ENCODE measurements at regions not wholly inside any gene's neighbourhood (a gene's known extent, or its start where the extent isn't known, plus 50 kb on each side); places are given as distances from the start of the nearest gene placed in this dataset.

DNA sequence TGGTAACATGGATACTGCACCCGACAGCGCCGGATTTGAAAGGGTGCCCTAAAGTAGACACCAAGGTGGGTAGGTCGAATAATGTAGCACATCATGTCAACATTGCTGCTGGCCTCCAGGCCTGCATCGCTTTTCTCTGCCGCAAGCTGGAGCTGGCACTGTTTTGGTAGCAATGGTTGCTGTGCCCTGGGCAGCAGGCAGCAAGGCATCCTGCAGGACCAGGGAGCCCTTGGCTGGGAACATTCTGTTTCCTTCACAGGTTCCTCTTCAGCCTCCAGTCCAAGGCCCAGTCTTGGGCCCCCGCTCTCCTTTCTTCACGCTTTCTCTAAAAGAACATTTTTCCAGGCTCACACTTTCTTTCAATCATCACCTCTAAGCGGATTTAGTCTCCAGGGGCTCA, 365.8 kb upstream of the JARID2 start:
- TF ChIP-seq, protein P1, sequence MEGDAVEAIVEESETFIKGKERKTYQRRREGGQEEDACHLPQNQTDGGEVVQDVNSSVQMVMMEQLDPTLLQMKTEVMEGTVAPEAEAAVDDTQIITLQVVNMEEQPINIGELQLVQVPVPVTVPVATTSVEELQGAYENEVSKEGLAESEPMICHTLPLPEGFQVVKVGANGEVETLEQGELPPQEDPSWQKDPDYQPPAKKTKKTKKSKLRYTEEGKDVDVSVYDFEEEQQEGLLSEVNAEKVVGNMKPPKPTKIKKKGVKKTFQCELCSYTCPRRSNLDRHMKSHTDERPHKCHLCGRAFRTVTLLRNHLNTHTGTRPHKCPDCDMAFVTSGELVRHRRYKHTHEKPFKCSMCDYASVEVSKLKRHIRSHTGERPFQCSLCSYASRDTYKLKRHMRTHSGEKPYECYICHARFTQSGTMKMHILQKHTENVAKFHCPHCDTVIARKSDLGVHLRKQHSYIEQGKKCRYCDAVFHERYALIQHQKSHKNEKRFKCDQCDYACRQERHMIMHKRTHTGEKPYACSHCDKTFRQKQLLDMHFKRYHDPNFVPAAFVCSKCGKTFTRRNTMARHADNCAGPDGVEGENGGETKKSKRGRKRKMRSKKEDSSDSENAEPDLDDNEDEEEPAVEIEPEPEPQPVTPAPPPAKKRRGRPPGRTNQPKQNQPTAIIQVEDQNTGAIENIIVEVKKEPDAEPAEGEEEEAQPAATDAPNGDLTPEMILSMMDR (IDR thresholded peaks at IDR 0.05; ENCODE audit: low read depth, low read length, poor library complexity, severe bottlenecking): no peak
- TF ChIP-seq EZH2phosphoT487 (IDR thresholded peaks at IDR 0.05; ENCODE audit: borderline replicate concordance, low read length): no peak
- H3K27me3 ChIP-seq (ENCODE audit: control insufficient read depth, low read length): no peaks in the 10 kb centered on the region
- H3K27ac ChIP-seq (ENCODE audit: low read depth, low read length): no peak overlapping the region
- H3K36me3 ChIP-seq (ENCODE audit: control insufficient read depth, low read length): no peaks in the 10 kb centered on the region
- H3K4me2 ChIP-seq (ENCODE audit: low read length): no peak overlapping the region
- peaks cover 15% of the 10 kb centered on the region for H3K4me1 ChIP-seq (ENCODE audit: control insufficient read depth, low read length)
- no peaks in the 10 kb centered on the region for H3K9me2 ChIP-seq (replicated peaks; ENCODE audit: control insufficient read depth, low read length)
- H3F3A ChIP-seq (ENCODE audit: control insufficient read depth, insufficient read depth): no peaks in the 10 kb centered on the region
- H3K9me3 ChIP-seq (ENCODE audit: control insufficient read depth, insufficient read depth, low read length): no peaks in the 10 kb centered on the region
- no peak overlapping the region for H3K4me3 ChIP-seq (ENCODE audit: low read length)
- no peaks in the 10 kb centered on the region for H3K79me2 ChIP-seq (ENCODE audit: control insufficient read depth, low read length)
- no peaks in the 10 kb centered on the region for H4K20me1 ChIP-seq (ENCODE audit: control insufficient read depth, insufficient read depth, low read depth, low read length)

DNA sequence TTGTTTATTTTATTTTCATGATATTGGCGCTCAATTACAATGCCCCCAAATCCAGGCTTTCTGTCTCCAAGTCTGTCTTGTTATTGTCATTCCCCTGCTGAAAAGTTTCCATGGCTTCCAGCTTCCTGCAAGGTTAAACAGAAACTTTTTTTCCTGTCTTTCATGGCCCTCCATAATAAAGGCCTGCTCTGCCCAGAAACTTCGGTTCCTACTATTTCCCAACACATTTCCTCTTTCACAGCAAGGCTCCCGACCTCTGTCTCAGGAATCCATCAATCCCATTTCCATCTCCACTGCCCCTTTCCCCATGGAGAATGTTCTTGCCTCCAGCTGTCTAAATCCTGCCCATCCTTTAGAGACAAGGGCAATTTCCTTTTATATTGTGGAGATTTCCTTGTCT, 365.2 kb upstream of the JARID2 start:
- H3K27me3 ChIP-seq (ENCODE audit: control insufficient read depth, low read length): no peaks in the 10 kb centered on the region
- no peaks in the 10 kb centered on the region for H3K36me3 ChIP-seq (ENCODE audit: control insufficient read depth, low read length)
- H3F3A ChIP-seq (ENCODE audit: control insufficient read depth, insufficient read depth): no peaks in the 10 kb centered on the region
- no peaks in the 10 kb centered on the region for H3K9me3 ChIP-seq (ENCODE audit: control insufficient read depth, insufficient read depth, low read length)
- H3K4me3 ChIP-seq (ENCODE audit: low read length): no peak overlapping the region
- H3K79me2 ChIP-seq (ENCODE audit: control insufficient read depth, low read length): no peaks in the 10 kb centered on the region
- H3K27ac ChIP-seq (ENCODE audit: low read depth, low read length): no peak overlapping the region
- H3K9me2 ChIP-seq (replicated peaks; ENCODE audit: control insufficient read depth, low read length): no peaks in the 10 kb centered on the region
- H3K4me1 ChIP-seq (ENCODE audit: control insufficient read depth, low read length): peaks cover 15% of the 10 kb centered on the region
- no peak for TF ChIP-seq EZH2phosphoT487 (IDR thresholded peaks at IDR 0.05; ENCODE audit: borderline replicate concordance, low read length)
- TF ChIP-seq, protein P1 (IDR thresholded peaks at IDR 0.05; ENCODE audit: low read depth, low read length, poor library complexity, severe bottlenecking): no peak
- no peak overlapping the region for H3K4me2 ChIP-seq (ENCODE audit: low read length)
- no peaks in the 10 kb centered on the region for H4K20me1 ChIP-seq (ENCODE audit: control insufficient read depth, insufficient read depth, low read depth, low read length)

DNA sequence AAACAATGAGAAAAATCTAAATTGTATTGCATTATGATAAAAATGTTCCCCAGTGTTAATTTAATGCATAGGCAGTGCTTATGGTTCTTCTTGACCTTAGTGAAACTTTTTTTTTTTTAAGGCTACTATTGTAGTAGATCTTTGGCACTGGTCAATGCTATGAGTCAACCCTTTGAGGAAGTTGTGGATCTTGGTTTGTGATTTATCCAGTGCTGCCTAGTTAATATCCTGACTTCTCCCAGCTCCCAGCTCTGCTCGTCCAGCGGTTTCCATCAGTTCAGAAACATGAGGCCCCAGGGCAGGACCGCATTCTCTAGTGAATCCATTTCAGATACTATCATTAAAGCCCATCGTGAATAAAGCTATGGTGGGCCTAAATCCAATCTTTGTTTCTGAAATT, 364.5 kb upstream of the JARID2 start:
- H3K4me3 ChIP-seq (ENCODE audit: low read length): no peak overlapping the region
- no peaks in the 10 kb centered on the region for H3K27me3 ChIP-seq (ENCODE audit: control insufficient read depth, low read length)
- no peaks in the 10 kb centered on the region for H3F3A ChIP-seq (ENCODE audit: control insufficient read depth, insufficient read depth)
- no peaks in the 10 kb centered on the region for H3K79me2 ChIP-seq (ENCODE audit: control insufficient read depth, low read length)
- H3K9me2 ChIP-seq (replicated peaks; ENCODE audit: control insufficient read depth, low read length): no peaks in the 10 kb centered on the region
- no peak overlapping the region for H3K27ac ChIP-seq (ENCODE audit: low read depth, low read length)
- TF ChIP-seq EZH2phosphoT487 (IDR thresholded peaks at IDR 0.05; ENCODE audit: borderline replicate concordance, low read length): no peak
- TF ChIP-seq, protein P1 (IDR thresholded peaks at IDR 0.05; ENCODE audit: low read depth, low read length, poor library complexity, severe bottlenecking): no peak
- no peaks in the 10 kb centered on the region for H4K20me1 ChIP-seq (ENCODE audit: control insufficient read depth, insufficient read depth, low read depth, low read length)
- H3K9me3 ChIP-seq (ENCODE audit: control insufficient read depth, insufficient read depth, low read length): no peaks in the 10 kb centered on the region
- H3K4me2 ChIP-seq (ENCODE audit: low read length): no peak overlapping the region
- H3K36me3 ChIP-seq (ENCODE audit: control insufficient read depth, low read length): no peaks in the 10 kb centered on the region
- H3K4me1 ChIP-seq (ENCODE audit: control insufficient read depth, low read length): peaks cover 15% of the 10 kb centered on the region
